Activated B cell treated with CpG ODN at 0.5 μM for 24 hours (primary cell): ENCODE measurements at regions not wholly inside any gene's neighbourhood (a gene's known extent, or its start where the extent isn't known, plus 50 kb on each side); places are given as distances from the start of the nearest gene placed in this dataset.

Source experiments
- ATAC-seq: fragments of 200-7000 bp; cut with Tn5 transposase; one replicate; pipeline ENCODE4 v1.10.0; 2021; ENCODE audit warnings: low read depth, mild to moderate bottlenecking, moderate library complexity
- CTCF ChIA-PET: fragments of 350-600 bp; sonication (Branson Sonifier 250); formaldehyde crosslinking; loops from one replicate; lab custom pipeline; 2021; ENCODE audit warnings: antibody characterized with exemption; lab: Charles Lee
- POLR2A ChIA-PET: fragments of 350-600 bp; sonication (Branson Sonifier 250); formaldehyde crosslinking; loops from one replicate; lab custom pipeline; 2021; ENCODE audit warnings: antibody characterized with exemption; lab: Charles Lee
- DNase-seq: peaks from one replicate; pipeline ENCODE4 v3.0.0; 2022
- H3K27ac Mint-ChIP-seq: one replicate; pipeline ENCODE4 v1.8.0; 2020; ENCODE audit warnings: mixed read lengths
- H3K27me3 Mint-ChIP-seq: one replicate; pipeline ENCODE4 v1.8.0; 2021; ENCODE audit warnings: mixed read lengths
- H3K36me3 Mint-ChIP-seq: one replicate; pipeline ENCODE4 v1.8.0; 2021; ENCODE audit warnings: low read depth, mixed read lengths
- H3K4me1 Mint-ChIP-seq: one replicate; pipeline ENCODE4 v1.8.0; 2021; ENCODE audit warnings: mixed read lengths
- H3K4me3 Mint-ChIP-seq: one replicate; pipeline ENCODE4 v1.8.0; 2020; ENCODE audit warnings: mild to moderate bottlenecking, mixed read lengths
- H3K9me3 Mint-ChIP-seq: one replicate; pipeline ENCODE4 v1.8.0; 2020; ENCODE audit warnings: mixed read lengths
- intact Hi-C: fragments of 100-400 bp; cut with micrococcal nuclease; formaldehyde crosslinking; loops from one replicate; pipeline ENCODE4 v1.15.1; 2024
- TF ChIP-seq, protein P1 (sequence below): fragments of 200-600 bp; IDR thresholded peaks from one replicate; pipeline ENCODE4 v1.8.0; 2022; ENCODE audit warnings: antibody characterized with exemption, mild to moderate bottlenecking

DNA sequence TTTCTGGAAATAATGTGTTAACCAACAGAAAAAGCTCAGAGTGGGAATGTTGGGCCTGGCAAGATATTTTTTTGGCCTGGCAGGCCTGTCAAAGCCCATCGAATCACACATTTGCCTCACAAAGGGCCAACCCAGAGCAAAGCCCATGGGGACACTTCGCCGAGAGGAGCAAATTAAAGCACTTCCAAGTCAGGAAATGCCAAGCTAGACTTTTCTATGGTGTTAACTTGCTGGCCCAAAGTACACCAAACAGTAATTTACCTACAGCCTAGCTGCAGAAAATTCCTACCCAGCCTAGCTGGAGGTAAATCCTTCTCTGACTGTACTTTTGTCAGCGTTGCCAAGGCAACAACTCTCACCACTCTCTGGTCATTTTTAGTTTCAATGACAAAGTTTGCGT lies 288.6 kb upstream of the LDB2 start:
- Mint-ChIP-seq H3K9me3 (peaks cover 4% of the 10 kb centered on the region), H3K36me3 (no peaks in the 10 kb centered on the region), H3K4me1 (no peaks in the 10 kb centered on the region), H3K27me3 (no peaks in the 10 kb centered on the region), H3K4me3 (no peak overlapping the region), H3K27ac (no peak overlapping the region)
- DNase-seq: no peak
- no peak for ATAC-seq
- intact Hi-C loops: no loop called here
- ChIA-PET POLR2A (no interaction called here), CTCF (no interaction called here)
- TF ChIP-seq, protein P1, sequence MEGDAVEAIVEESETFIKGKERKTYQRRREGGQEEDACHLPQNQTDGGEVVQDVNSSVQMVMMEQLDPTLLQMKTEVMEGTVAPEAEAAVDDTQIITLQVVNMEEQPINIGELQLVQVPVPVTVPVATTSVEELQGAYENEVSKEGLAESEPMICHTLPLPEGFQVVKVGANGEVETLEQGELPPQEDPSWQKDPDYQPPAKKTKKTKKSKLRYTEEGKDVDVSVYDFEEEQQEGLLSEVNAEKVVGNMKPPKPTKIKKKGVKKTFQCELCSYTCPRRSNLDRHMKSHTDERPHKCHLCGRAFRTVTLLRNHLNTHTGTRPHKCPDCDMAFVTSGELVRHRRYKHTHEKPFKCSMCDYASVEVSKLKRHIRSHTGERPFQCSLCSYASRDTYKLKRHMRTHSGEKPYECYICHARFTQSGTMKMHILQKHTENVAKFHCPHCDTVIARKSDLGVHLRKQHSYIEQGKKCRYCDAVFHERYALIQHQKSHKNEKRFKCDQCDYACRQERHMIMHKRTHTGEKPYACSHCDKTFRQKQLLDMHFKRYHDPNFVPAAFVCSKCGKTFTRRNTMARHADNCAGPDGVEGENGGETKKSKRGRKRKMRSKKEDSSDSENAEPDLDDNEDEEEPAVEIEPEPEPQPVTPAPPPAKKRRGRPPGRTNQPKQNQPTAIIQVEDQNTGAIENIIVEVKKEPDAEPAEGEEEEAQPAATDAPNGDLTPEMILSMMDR: no peak

DNA sequence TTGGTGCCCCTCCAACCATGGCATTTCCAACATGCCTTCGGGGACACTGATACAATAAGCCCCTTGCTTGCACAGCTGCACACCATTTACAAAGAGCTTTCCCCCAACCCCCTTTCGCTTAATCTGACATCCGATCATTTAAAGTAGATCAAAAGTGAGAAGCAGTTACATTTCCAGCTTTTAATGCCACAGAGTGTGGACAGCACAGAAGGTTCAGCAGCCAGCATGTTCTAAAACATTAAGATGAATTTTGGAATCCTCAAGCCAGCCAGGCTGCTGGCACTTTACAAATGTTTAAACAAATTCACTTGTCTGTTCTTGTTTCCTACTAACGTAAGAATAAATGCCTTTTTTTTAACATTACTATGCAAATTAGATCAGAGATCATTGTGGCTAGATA lies 284.4 kb upstream of the LDB2 start:
- Mint-ChIP-seq H3K27ac (no peak overlapping the region), H3K27me3 (no peaks in the 10 kb centered on the region), H3K4me3 (no peak overlapping the region), H3K9me3 (no peaks in the 10 kb centered on the region), H3K36me3 (no peaks in the 10 kb centered on the region), H3K4me1 (no peaks in the 10 kb centered on the region)
- intact Hi-C loops: no loop called here
- CTCF ChIA-PET: no interaction called here
- TF ChIP-seq, protein P1: no peak
- ATAC-seq (no peak), DNase-seq (no peak)
- POLR2A ChIA-PET: no interaction called here

DNA sequence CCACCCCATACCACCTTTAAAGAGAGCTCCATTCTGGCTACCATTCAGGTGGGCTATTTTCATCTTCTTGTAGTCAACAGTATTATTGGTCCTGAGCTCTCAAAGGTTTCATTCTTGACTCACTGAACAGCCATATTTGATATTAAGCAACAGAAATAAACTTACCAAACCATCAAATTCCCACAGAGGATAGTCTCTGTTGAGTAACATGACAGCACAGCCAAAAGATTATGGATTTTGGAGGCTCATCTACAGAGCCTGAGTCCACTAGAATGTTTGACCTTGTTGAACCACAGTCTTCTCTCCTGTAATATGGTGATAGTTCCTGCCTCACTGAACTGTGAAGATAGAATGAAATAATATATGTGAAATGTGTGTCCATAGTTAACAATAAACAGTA lies 276.3 kb upstream of the LDB2 start:
- H3K36me3 Mint-ChIP-seq: no peaks in the 10 kb centered on the region
- TF ChIP-seq, protein P1: no peak
- DNase-seq: no peak
- no peak overlapping the region for H3K4me3 Mint-ChIP-seq
- ChIA-PET POLR2A (no interaction called here), CTCF (no interaction called here)
- H3K9me3 Mint-ChIP-seq: no peaks in the 10 kb centered on the region
- no peak for ATAC-seq
- no peak overlapping the region for H3K27ac Mint-ChIP-seq
- no peaks in the 10 kb centered on the region for H3K4me1 Mint-ChIP-seq
- no peaks in the 10 kb centered on the region for H3K27me3 Mint-ChIP-seq
- intact Hi-C loops: no loop called here

GRCh38 chr4:17173300-17173699 lies 274.9 kb upstream of the LDB2 start:
- no peak overlapping the region for H3K27ac Mint-ChIP-seq
- ATAC-seq: no peak
- no peak overlapping the region for H3K4me3 Mint-ChIP-seq
- TF ChIP-seq, protein P1: no peak
- DNase-seq: no peak
- no peaks in the 10 kb centered on the region for H3K4me1 Mint-ChIP-seq
- CTCF ChIA-PET: no interaction called here
- intact Hi-C loops: no loop called here
- no peaks in the 10 kb centered on the region for H3K36me3 Mint-ChIP-seq
- H3K9me3 Mint-ChIP-seq: no peaks in the 10 kb centered on the region
- no peaks in the 10 kb centered on the region for H3K27me3 Mint-ChIP-seq
- POLR2A ChIA-PET: no interaction called here

- ChIA-PET CTCF (no interaction called here), POLR2A (no interaction called here)
- intact Hi-C loops: no loop called here
- Mint-ChIP-seq H3K27me3 (no peaks in the 10 kb centered on the region), H3K36me3 (no peaks in the 10 kb centered on the region), H3K27ac (no peak overlapping the region), H3K4me1 (no peaks in the 10 kb centered on the region), H3K9me3 (no peaks in the 10 kb centered on the region), H3K4me3 (no peak overlapping the region)
- ATAC-seq (no peak), DNase-seq (no peak)
- TF ChIP-seq, protein P1: no peak
Measured at GRCh38 chr4:17170131-17170530, 271.7 kb upstream of the LDB2 start.
